ENCODE measurements at regions not wholly inside any gene's neighbourhood (a gene's known extent, or its start where the extent isn't known, plus 50 kb on each side); places are given as distances from the start of the nearest gene placed in this dataset.

DNA sequence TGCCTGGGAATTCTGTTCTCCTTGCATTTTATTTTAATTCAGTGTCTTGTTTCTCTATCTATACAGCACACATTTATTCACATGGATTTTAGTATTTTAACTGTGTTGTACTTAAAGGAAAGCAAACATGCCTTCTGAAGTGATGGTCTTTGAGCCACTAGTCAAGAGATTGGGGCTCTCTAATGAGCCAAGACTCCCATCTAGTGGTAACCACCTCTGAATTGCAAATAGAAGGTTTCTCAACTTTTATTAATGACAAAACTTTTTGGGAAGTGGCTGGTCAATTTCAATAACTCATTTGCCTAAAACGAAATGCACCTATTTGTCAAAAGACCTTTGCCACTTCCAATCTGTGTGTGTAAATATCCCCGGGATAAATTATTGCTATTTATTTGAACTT is 199.6 kb downstream of the LTN1 start:
- dilution Hi-C loops (cut with MboI; ENCODE audit: extremely low pct_ligation_motif_present, low sequenced_read_pairs), result no loop called here
- Histone ChIP-seq H3K4me2 (ENCODE audit: insufficient read depth, low read length) (no peak overlapping the region), H3K27me3 (ENCODE audit: control insufficient read depth in 2 of 2, insufficient read depth in 2 of 2, low read length in 2 of 2) (no peaks in the 10 kb centered on the region), H2AFZ (ENCODE audit: low read depth, low read length) (no peak overlapping the region), H3K9me1 (replicated peaks; ENCODE audit: control insufficient read depth, extremely low read depth, insufficient read depth, low read length) (no peaks in the 10 kb centered on the region), H3K27ac (ENCODE audit: insufficient read depth, low read depth, low read length) (no peak overlapping the region), H3K4me1 (ENCODE audit: control insufficient read depth, extremely low read depth, insufficient read depth, low read length) (peaks cover 14% of the 10 kb centered on the region), H3K9me3 (replicated peaks; ENCODE audit: control insufficient read depth, insufficient read depth, low read length) (no peaks in the 10 kb centered on the region), H3K79me2 (ENCODE audit: control insufficient read depth, insufficient read depth, low read length) (no peaks in the 10 kb centered on the region), H3K36me3 (ENCODE audit: control insufficient read depth in 2 of 2, extremely low read depth in 1 of 2, insufficient read depth in 2 of 2, low read length in 2 of 2) (no peaks in the 10 kb centered on the region), H3K9ac (replicated peaks; ENCODE audit: extremely low read depth, insufficient read depth, low read length) (no peak overlapping the region), H4K20me1 (replicated peaks; ENCODE audit: control insufficient read depth, extremely low read depth, insufficient read depth, low read length) (no peaks in the 10 kb centered on the region), H3K4me3 (replicated peaks in 1 of 3; ENCODE audit: insufficient read depth in 1 of 3, low read depth in 1 of 3, low read length in 3 of 3) (no peak overlapping the region)
- ChIA-PET POLR2A (no interaction called here), CTCF (no interaction called here)
- FAIRE-seq (no peak), DNase-seq (ENCODE audit: low read depth, low spot score) (no peak)
- BruUV-seq (replicated peaks), result no TSS peak
- intact Hi-C loops (cut with micrococcal nuclease), result no loop called here
- TF ChIP-seq MAX (IDR thresholded peaks at IDR 0.05; ENCODE audit: insufficient read depth, insufficient read length), result no peak

GRCh38 chr21:28791595-28792282 is 200.9 kb downstream of the LTN1 start:
- POLR2A ChIA-PET, result no interaction called here
- Histone ChIP-seq H3K36me3 (ENCODE audit: control insufficient read depth in 2 of 2, extremely low read depth in 1 of 2, insufficient read depth in 2 of 2, low read length in 2 of 2) (no peaks in the 10 kb centered on the region), H2AFZ (ENCODE audit: low read depth, low read length) (no peak overlapping the region), H3K9ac (replicated peaks; ENCODE audit: extremely low read depth, insufficient read depth, low read length) (no peak overlapping the region), H3K4me2 (ENCODE audit: insufficient read depth, low read length) (no peak overlapping the region), H3K27ac (ENCODE audit: insufficient read depth, low read depth, low read length) (no peak overlapping the region), H3K79me2 (ENCODE audit: control insufficient read depth, insufficient read depth, low read length) (no peaks in the 10 kb centered on the region), H3K27me3 (ENCODE audit: control insufficient read depth in 2 of 2, insufficient read depth in 2 of 2, low read length in 2 of 2) (no peaks in the 10 kb centered on the region), H3K9me1 (replicated peaks; ENCODE audit: control insufficient read depth, extremely low read depth, insufficient read depth, low read length) (no peaks in the 10 kb centered on the region), H3K9me3 (replicated peaks; ENCODE audit: control insufficient read depth, insufficient read depth, low read length) (no peaks in the 10 kb centered on the region), H3K4me3 (replicated peaks in 1 of 3; ENCODE audit: insufficient read depth in 1 of 3, low read depth in 1 of 3, low read length in 3 of 3) (no peak overlapping the region), H3K4me1 (ENCODE audit: control insufficient read depth, extremely low read depth, insufficient read depth, low read length) (peaks cover 5% of the 10 kb centered on the region), H4K20me1 (replicated peaks; ENCODE audit: control insufficient read depth, extremely low read depth, insufficient read depth, low read length) (no peaks in the 10 kb centered on the region)
- CTCF ChIA-PET, result interaction anchor here (0.8 to 0.9 kb wide), 2 partner anchors 14 to 46 kb away, joined by 3 to 4 read pairs; no protein-coding TSS in a partner anchor
- dilution Hi-C loops (cut with MboI; ENCODE audit: extremely low pct_ligation_motif_present, low sequenced_read_pairs) (no loop called here), intact Hi-C loops (cut with micrococcal nuclease) (no loop called here)
- TF ChIP-seq MAX (IDR thresholded peaks at IDR 0.05; ENCODE audit: insufficient read depth, insufficient read length) (no peak), MYC (IDR thresholded peaks at IDR 0.05; ENCODE audit: low read depth, low read length) (no peak), EZH2 (IDR thresholded peaks at IDR 0.05; ENCODE audit: borderline replicate concordance, low read depth, low read length, severe bottlenecking) (no peak), POLR2AphosphoS5 (IDR thresholded peaks at IDR 0.05; ENCODE audit: insufficient read depth, low read depth, low read length) (no peak), CTCF (IDR thresholded peaks at IDR 0.05; ENCODE audit: extremely low read depth in 1 of 2, insufficient read depth in 1 of 2, low read depth in 1 of 2, low read length in 2 of 2) (no peak), POLR2A (IDR thresholded peaks at IDR 0.05; ENCODE audit: low read depth, low read length) (no peak), GATA2 (IDR thresholded peaks at IDR 0.05; ENCODE audit: insufficient read depth, insufficient read length, low read depth, low read length) (no peak), FOS (IDR thresholded peaks at IDR 0.05; ENCODE audit: borderline replicate concordance, insufficient read depth, low read length) (no peak), JUN (IDR thresholded peaks at IDR 0.05; ENCODE audit: borderline replicate concordance, insufficient read depth, insufficient read length, low read depth) (no peak)
- no TSS peak for BruUV-seq (replicated peaks)
- FAIRE-seq (no peak), DNase-seq (ENCODE audit: low read depth, low spot score) (no peak)
